ENCODE measurements at regions not wholly inside any gene's neighbourhood (a gene's known extent, or its start where the extent isn't known, plus 50 kb on each side); places are given as distances from the start of the nearest gene placed in this dataset.

GRCh38 chr2:192277494-192278109, 82.9 kb upstream of the TMEFF2 start:
- Histone ChIP-seq H3K4me1 (ENCODE audit: low read depth) (no peaks in the 10 kb centered on the region), H3K9me3 (ENCODE audit: low read depth) (no peaks in the 10 kb centered on the region), H3K27ac (no peak overlapping the region), H3K4me3 (no peak overlapping the region), H3K27me3 (no peaks in the 10 kb centered on the region), H3K36me3 (no peaks in the 10 kb centered on the region)
- no peak for TF ChIP-seq CTCF (IDR thresholded peaks at IDR 0.05; ENCODE audit: low read depth, low read length)
- DNase-seq (ENCODE audit: low read depth in 1 of 2, low spot score in 1 of 2), result no peak

- no peak overlapping the region for H3K27ac ChIP-seq
- H3K4me3 ChIP-seq, result no peak overlapping the region
- no peak for TF ChIP-seq CTCF (IDR thresholded peaks at IDR 0.05; ENCODE audit: low read depth, low read length)
- H3K36me3 ChIP-seq, result no peaks in the 10 kb centered on the region
- H3K4me1 ChIP-seq (ENCODE audit: low read depth), result no peaks in the 10 kb centered on the region
- H3K27me3 ChIP-seq, result no peaks in the 10 kb centered on the region
- H3K9me3 ChIP-seq (ENCODE audit: low read depth), result no peaks in the 10 kb centered on the region
- no peak for DNase-seq (ENCODE audit: low read depth in 1 of 2, low spot score in 1 of 2)
Observed at GRCh38 chr2:192275632-192276031, 80.9 kb upstream of the TMEFF2 start.

DNA sequence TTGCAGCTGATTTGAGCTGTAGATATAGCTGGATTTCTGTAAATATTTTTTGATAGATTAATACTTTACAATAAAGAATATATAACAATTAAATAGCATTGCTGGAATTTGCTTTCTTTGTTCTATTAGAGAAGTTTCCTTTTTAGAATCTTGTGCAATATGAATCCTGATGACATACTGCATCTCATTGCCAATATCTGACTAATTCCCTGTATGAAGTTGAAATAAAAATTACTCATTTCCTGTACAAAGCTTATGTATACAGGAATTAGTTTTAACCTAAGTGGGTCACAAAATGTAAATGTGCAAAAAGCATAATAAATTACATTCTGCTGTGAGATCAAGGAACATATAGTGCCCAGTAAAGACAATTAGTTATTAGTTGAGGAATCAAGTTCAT, 72.8 kb upstream of the TMEFF2 start:
- Histone ChIP-seq H3K4me3 (no peak overlapping the region), H3K27ac (no peak overlapping the region), H3K36me3 (no peaks in the 10 kb centered on the region), H3K9me3 (ENCODE audit: low read depth) (no peaks in the 10 kb centered on the region), H3K4me1 (ENCODE audit: low read depth) (no peaks in the 10 kb centered on the region), H3K27me3 (no peaks in the 10 kb centered on the region)
- peak in 1 of 2 donors; percentile 84 for DNase-seq (ENCODE audit: low read depth in 1 of 2, low spot score in 1 of 2)
- TF ChIP-seq CTCF (IDR thresholded peaks at IDR 0.05; ENCODE audit: low read depth, low read length), result no peak

- no peaks in the 10 kb centered on the region for H3K36me3 ChIP-seq
- no peaks in the 10 kb centered on the region for H3K4me1 ChIP-seq (ENCODE audit: low read depth)
- no peak overlapping the region for H3K4me3 ChIP-seq
- H3K27me3 ChIP-seq, result no peaks in the 10 kb centered on the region
- no peaks in the 10 kb centered on the region for H3K9me3 ChIP-seq (ENCODE audit: low read depth)
- H3K27ac ChIP-seq, result no peak overlapping the region
- DNase-seq (ENCODE audit: low read depth in 1 of 2, low spot score in 1 of 2), result peak in 1 of 2 donors; percentile 34
- TF ChIP-seq CTCF (IDR thresholded peaks at IDR 0.05; ENCODE audit: low read depth, low read length), result no peak
Observed at GRCh38 chr2:192265751-192266150, 71.0 kb upstream of the TMEFF2 start.

GRCh38 chr2:192254444-192254843, 59.7 kb upstream of the TMEFF2 start:
- Histone ChIP-seq H3K9me3 (ENCODE audit: low read depth) (no peaks in the 10 kb centered on the region), H3K4me1 (ENCODE audit: low read depth) (no peaks in the 10 kb centered on the region), H3K27ac (no peak overlapping the region), H3K4me3 (no peak overlapping the region), H3K27me3 (peaks cover 3% of the 10 kb centered on the region), H3K36me3 (no peaks in the 10 kb centered on the region)
- no peak for TF ChIP-seq CTCF (IDR thresholded peaks at IDR 0.05; ENCODE audit: low read depth, low read length)
- no peak for DNase-seq (ENCODE audit: low read depth in 1 of 2, low spot score in 1 of 2)
